Nephron (organoid): ENCODE measurements at regions not wholly inside any gene's neighbourhood (a gene's known extent, or its start where the extent isn't known, plus 50 kb on each side); places are given as distances from the start of the nearest gene placed in this dataset.

Experiments
- H3K27ac Mint-ChIP-seq, 3 experiments: 2 replicates each; pipeline ENCODE4 v1.8.0; 2020; ENCODE audit warnings: mixed read lengths in 3 of 3, mild to moderate bottlenecking in 2 of 3, moderate library complexity in 1 of 3
- H3K27me3 Mint-ChIP-seq: 2 replicates; pipeline ENCODE4 v1.8.0; 2021; ENCODE audit warnings: low read depth, mild to moderate bottlenecking, moderate library complexity, mixed read lengths
- H3K36me3 Mint-ChIP-seq: 2 replicates; pipeline ENCODE4 v1.8.0; 2020; ENCODE audit warnings: low read depth, mixed read lengths
- H3K4me1 Mint-ChIP-seq: 2 replicates; pipeline ENCODE4 v1.8.0; 2020; ENCODE audit warnings: mixed read lengths
- H3K4me3 Mint-ChIP-seq, 3 experiments: 2 replicates each; pipeline ENCODE4 v1.8.0; 2020; ENCODE audit warnings: mild to moderate bottlenecking in 3 of 3, mixed read lengths in 3 of 3, moderate library complexity in 2 of 3
- H3K9me3 Mint-ChIP-seq: 2 replicates; pipeline ENCODE4 v1.8.0; 2020; ENCODE audit warnings: mixed read lengths
- TF ChIP-seq, protein P1 (sequence below), 3 experiments: fragments of 200-600 bp; sonication (generic); IDR thresholded peaks; one replicate each; pipeline ENCODE4 v1.5.0; 2021; ENCODE audit warnings: antibody characterized with exemption in 3 of 3; ENCODE audit not compliant: unreplicated experiment in 3 of 3

- peaks cover 6% of the 10 kb centered on the region for H3K9me3 Mint-ChIP-seq
- no peaks in the 10 kb centered on the region for H3K4me1 Mint-ChIP-seq
- H3K27ac Mint-ChIP-seq: no peak overlapping the region
- no peaks in the 10 kb centered on the region for H3K27me3 Mint-ChIP-seq
- no peak overlapping the region for H3K4me3 Mint-ChIP-seq
- TF ChIP-seq, protein P1, sequence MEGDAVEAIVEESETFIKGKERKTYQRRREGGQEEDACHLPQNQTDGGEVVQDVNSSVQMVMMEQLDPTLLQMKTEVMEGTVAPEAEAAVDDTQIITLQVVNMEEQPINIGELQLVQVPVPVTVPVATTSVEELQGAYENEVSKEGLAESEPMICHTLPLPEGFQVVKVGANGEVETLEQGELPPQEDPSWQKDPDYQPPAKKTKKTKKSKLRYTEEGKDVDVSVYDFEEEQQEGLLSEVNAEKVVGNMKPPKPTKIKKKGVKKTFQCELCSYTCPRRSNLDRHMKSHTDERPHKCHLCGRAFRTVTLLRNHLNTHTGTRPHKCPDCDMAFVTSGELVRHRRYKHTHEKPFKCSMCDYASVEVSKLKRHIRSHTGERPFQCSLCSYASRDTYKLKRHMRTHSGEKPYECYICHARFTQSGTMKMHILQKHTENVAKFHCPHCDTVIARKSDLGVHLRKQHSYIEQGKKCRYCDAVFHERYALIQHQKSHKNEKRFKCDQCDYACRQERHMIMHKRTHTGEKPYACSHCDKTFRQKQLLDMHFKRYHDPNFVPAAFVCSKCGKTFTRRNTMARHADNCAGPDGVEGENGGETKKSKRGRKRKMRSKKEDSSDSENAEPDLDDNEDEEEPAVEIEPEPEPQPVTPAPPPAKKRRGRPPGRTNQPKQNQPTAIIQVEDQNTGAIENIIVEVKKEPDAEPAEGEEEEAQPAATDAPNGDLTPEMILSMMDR (IDR thresholded peaks at IDR 0.05; ENCODE audit: unreplicated experiment in 3 of 3): no peak
- no peaks in the 10 kb centered on the region for H3K36me3 Mint-ChIP-seq
Measured at GRCh38 chrX:45683914-45684313, 483.2 kb upstream of the DIPK2B start.

GRCh38 chrX:45681891-45682290, 481.2 kb upstream of the DIPK2B start:
- no peaks in the 10 kb centered on the region for H3K27me3 Mint-ChIP-seq
- no peaks in the 10 kb centered on the region for H3K36me3 Mint-ChIP-seq
- peaks cover 6% of the 10 kb centered on the region for H3K9me3 Mint-ChIP-seq
- H3K27ac Mint-ChIP-seq: no peak overlapping the region
- no peak overlapping the region for H3K4me3 Mint-ChIP-seq
- TF ChIP-seq, protein P1 (IDR thresholded peaks at IDR 0.05; ENCODE audit: unreplicated experiment in 3 of 3): no peak
- no peaks in the 10 kb centered on the region for H3K4me1 Mint-ChIP-seq

DNA sequence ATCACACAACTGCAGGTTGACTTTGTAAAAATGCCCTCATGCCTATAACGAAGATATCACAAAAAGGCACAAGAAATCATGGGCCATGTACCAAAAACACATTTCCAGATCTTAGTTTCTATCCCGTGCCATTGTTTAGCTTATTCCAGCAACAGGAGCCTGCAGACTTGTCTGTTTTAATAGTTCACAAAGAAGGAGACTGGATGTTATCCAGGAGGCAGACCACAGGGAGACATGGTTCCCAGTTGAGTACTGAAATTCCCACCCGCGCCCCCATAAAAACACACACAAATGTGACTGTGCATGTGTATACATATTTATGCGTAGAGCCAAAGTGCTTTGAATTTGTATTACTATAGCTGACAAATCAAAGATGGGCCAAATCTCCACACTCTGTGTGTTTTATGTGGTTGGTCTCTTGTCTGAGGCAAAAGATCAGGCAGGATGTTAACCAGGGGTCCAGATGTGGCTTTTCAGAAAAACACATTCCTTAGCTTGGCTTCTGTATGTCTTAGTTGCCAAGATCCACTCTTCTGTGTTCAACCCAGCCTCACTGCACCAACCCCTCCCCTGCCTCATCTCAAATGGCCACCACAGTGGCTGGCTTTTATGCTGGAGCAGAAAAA, 469.2 kb upstream of the DIPK2B start:
- Mint-ChIP-seq H3K9me3 (peaks cover under 1% of the 10 kb centered on the region), H3K4me3 (no peak overlapping the region), H3K27ac (no peak overlapping the region), H3K27me3 (no peaks in the 10 kb centered on the region), H3K36me3 (no peaks in the 10 kb centered on the region), H3K4me1 (no peaks in the 10 kb centered on the region)
- TF ChIP-seq, protein P1 (IDR thresholded peaks at IDR 0.05; ENCODE audit: unreplicated experiment in 3 of 3): no peak

DNA sequence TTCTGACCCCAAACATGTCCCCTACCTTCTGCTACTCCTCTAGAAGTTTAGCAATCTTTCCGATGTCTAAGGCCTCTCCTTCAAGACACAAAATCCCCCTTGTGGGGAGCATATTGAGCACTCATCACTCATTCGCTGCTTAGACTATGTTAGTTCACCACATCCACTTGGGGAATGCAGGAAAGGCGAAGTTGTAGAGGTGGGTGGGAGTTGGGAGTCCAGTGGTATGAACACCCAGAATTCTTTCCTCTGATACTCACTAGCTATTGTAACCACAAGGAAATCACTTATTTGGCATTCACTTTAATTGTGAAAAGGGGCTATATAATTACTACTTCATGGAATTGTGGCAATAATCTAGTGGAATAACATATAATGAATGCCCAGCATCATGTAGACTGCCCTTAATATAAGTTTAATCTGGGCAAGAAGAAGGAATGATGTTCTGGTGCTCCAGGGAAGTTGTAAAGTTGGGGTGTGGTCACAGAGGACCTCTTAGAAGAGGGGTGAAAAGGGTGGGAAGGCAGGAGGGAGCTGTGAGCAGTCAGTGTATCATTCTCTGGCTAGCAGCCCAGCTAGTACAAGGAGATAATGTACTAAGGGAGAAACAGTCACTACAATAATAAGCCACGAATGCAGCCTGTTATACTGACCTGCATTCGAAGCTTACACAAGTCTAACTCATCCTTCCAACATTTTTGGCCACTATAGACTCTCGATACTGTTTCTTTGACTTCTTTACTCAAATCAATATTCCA, 468.2 kb upstream of the DIPK2B start:
- Mint-ChIP-seq H3K4me1 (no peaks in the 10 kb centered on the region), H3K9me3 (peaks cover 2% of the 10 kb centered on the region), H3K27me3 (no peaks in the 10 kb centered on the region), H3K36me3 (no peaks in the 10 kb centered on the region), H3K27ac (no peak overlapping the region), H3K4me3 (no peak overlapping the region)
- TF ChIP-seq, protein P1 (IDR thresholded peaks at IDR 0.05; ENCODE audit: unreplicated experiment in 3 of 3): no peak

- peaks cover 13% of the 10 kb centered on the region for H3K9me3 Mint-ChIP-seq
- no peaks in the 10 kb centered on the region for H3K36me3 Mint-ChIP-seq
- H3K4me1 Mint-ChIP-seq: no peaks in the 10 kb centered on the region
- H3K4me3 Mint-ChIP-seq: no peak overlapping the region
- no peaks in the 10 kb centered on the region for H3K27me3 Mint-ChIP-seq
- TF ChIP-seq, protein P1 (IDR thresholded peaks at IDR 0.05; ENCODE audit: unreplicated experiment in 3 of 3): no peak
- H3K27ac Mint-ChIP-seq: no peak overlapping the region
Measured at GRCh38 chrX:45667666-45668065, 467.0 kb upstream of the DIPK2B start.
